Mammary epithelial cell (primary cell): ENCODE measurements at regions not wholly inside any gene's neighbourhood (a gene's known extent, or its start where the extent isn't known, plus 50 kb on each side); places are given as distances from the start of the nearest gene placed in this dataset.

Experiments used
- CTCF ChIP-seq, 2 donors: IDR thresholded peaks in 1 of 2; conservative IDR thresholded peaks in 1 of 2; 2 replicates each; pipeline ENCODE4 v1.5.1; 2011 to 2012; ENCODE audit warnings: inconsistent platforms in 2 of 2, low read length in 2 of 2, mild to moderate bottlenecking in 2 of 2, control low read depth in 1 of 2, low read depth in 1 of 2; ENCODE audit not compliant: insufficient read depth in 1 of 2; ENCODE audit errors: extremely low read depth in 1 of 2
- EZH2 ChIP-seq: IDR thresholded peaks from 2 replicates; pipeline ENCODE4 v1.6.1; 2012; ENCODE audit warnings: low read length, inconsistent platforms, borderline replicate concordance

DNA sequence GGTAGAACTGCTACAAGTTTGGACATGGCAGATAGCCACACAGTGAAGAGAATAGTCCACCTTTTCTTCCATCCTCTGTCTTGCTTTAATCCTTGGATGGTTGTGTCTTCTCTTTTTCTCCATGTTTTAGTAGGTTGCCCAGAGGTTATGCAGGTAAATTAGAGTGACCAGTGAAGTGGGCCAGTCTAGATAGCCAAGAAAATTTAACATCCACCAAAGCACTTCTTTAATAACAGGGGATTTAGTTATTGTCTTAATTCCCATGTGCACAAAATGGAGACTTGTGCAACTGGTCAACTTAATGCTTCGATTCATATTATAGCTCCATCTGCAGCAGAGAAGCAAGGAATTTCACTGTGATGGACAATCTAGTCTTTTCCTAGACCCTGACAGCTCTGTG lies 58.8 kb upstream of the RCN1 start:
- TF ChIP-seq CTCF (conservative IDR thresholded peaks at IDR 0.05 in 1 of 2, IDR thresholded peaks at IDR 0.05 in 1 of 2; ENCODE audit: extremely low read depth in 1 of 2, insufficient read depth in 1 of 2, low read depth in 1 of 2, low read length in 2 of 2), result no peak
- no peak for TF ChIP-seq EZH2
